ENCODE measurements at regions not wholly inside any gene's neighbourhood (a gene's known extent, or its start where the extent isn't known, plus 50 kb on each side); places are given as distances from the start of the nearest gene placed in this dataset.

DNA sequence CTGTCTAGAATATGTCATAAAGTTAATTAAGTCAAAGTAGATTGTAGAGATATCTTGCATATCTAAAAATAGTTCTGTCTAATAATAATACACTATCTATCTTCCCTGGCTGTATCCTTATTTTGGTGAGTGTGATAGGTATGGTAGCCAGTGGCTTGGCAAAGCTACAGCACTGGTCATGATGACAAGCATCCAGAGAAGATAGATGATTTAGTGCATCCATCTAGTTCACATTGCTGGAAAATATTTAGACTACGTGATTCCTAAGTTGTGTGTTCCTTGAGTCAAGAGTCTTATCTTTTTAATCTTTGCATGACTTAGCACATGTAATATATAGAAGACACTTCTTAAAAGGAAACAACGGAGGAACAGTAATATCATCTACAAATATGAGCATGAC, 711.2 kb upstream of the KCND2 start:
- no peak for DNase-seq (ENCODE audit: low read depth)
- TF ChIP-seq, protein P1, sequence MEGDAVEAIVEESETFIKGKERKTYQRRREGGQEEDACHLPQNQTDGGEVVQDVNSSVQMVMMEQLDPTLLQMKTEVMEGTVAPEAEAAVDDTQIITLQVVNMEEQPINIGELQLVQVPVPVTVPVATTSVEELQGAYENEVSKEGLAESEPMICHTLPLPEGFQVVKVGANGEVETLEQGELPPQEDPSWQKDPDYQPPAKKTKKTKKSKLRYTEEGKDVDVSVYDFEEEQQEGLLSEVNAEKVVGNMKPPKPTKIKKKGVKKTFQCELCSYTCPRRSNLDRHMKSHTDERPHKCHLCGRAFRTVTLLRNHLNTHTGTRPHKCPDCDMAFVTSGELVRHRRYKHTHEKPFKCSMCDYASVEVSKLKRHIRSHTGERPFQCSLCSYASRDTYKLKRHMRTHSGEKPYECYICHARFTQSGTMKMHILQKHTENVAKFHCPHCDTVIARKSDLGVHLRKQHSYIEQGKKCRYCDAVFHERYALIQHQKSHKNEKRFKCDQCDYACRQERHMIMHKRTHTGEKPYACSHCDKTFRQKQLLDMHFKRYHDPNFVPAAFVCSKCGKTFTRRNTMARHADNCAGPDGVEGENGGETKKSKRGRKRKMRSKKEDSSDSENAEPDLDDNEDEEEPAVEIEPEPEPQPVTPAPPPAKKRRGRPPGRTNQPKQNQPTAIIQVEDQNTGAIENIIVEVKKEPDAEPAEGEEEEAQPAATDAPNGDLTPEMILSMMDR (IDR thresholded peaks at IDR 0.05; ENCODE audit: insufficient read depth, low read length) = no peak
- H3K4me3 ChIP-seq (ENCODE audit: low read depth, low read length) = no peak overlapping the region

DNA sequence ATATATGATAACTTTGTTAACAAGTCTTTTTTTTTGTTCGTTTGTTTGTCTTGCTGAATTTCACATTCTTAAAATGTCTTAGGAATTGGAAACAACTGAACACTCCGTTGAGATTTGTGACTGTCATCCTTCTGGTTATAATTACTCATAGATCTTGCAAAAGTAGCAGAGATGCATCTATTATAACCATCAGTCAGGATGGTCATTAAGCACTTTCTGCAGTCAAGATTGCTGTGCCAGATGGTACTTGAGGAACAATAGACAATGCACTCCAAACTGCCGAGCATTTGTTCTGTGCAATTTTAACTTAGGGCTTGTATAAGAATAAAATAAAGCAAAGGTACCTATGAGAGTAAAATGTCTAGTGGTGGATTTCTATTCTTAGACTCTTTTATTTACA, 710.1 kb upstream of the KCND2 start:
- H3K4me3 ChIP-seq (ENCODE audit: low read depth, low read length) = no peak overlapping the region
- DNase-seq (ENCODE audit: low read depth) = no peak
- TF ChIP-seq, protein P1 (IDR thresholded peaks at IDR 0.05; ENCODE audit: insufficient read depth, low read length) = no peak

DNA sequence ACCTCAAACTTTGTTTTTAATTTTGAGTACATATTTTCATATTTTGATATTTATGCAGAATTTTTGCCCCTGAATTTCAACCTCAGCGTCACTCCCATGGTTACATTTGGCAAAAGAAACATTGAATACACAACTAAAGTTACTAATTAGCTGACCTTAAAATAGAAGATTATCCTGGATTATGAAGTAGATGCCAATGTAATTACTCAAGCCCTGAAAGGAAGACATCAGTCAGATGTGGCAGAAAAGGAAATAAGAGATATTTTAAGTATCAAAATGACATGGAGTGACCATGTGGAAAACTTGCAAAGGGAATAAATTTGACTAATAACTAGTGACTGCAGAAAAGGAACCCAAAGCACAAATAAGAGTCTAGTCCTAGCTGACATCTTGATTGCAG, 701.3 kb upstream of the KCND2 start:
- no peak for DNase-seq (ENCODE audit: low read depth)
- H3K4me3 ChIP-seq (ENCODE audit: low read depth, low read length) = no peak overlapping the region
- TF ChIP-seq, protein P1 (IDR thresholded peaks at IDR 0.05; ENCODE audit: insufficient read depth, low read length) = no peak

DNA sequence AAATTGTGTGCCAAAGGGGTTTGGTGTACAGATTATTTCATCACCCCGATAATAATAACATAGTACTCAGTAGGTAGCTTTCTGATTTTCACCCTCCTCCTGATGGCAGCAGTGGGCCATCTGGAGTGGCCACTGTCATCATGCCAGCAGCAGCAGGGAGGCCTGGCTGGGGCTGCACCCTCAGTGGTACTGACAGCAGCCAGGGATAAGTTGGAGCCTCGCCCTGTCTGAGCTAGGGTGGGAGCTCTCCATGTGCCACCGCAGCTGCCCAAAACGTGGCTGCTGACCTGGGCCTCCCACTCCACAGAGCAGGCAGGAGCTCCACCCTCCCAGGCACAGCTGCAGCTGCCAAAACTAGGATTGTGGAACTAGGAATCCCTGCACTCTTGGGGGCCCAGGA, 700.8 kb upstream of the KCND2 start:
- no peak overlapping the region for H3K4me3 ChIP-seq (ENCODE audit: low read depth, low read length)
- DNase-seq (ENCODE audit: low read depth) = no peak
- TF ChIP-seq, protein P1 (IDR thresholded peaks at IDR 0.05; ENCODE audit: insufficient read depth, low read length) = no peak

DNA sequence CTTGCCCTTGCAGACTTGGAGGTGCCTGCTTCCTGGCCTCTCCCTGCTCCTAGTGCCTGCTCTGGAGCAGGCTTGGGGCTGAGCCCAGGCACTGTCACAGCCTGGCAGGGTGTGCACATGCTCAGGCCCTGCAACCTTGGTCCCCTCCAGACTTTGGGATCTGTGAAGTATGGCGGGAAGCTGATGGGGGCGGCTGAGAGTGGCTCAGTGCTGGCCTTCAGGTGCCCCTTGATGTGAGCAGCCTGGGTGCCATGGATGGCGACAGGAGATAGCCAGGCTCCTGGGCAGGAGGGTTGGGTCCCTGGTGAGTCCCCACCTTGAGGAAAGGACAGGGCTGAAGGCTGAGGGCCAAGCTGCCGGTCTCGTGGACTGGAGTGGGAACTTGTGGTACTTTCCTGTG, 700.4 kb upstream of the KCND2 start:
- TF ChIP-seq, protein P1 (IDR thresholded peaks at IDR 0.05; ENCODE audit: insufficient read depth, low read length) = no peak
- no peak for DNase-seq (ENCODE audit: low read depth)
- no peak overlapping the region for H3K4me3 ChIP-seq (ENCODE audit: low read depth, low read length)

DNA sequence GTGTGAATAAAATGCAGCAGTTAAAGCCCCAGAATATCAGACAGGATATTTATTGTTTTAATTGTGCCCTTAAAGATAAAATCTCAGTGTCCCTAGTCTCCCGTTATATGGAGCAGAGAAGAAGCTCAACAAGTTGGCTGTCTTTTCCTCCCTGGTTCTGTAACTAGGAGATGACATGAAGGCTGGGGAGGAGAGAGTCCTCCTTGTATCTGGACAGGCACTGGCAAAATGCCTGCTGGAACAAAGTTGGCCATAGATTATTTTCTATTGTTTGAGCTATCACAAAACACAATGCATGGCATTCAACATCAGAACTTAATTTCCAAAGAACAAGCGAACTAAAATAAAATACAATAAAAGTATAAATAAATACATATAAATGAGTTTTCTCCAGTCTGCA, 694.9 kb upstream of the KCND2 start:
- H3K4me3 ChIP-seq (ENCODE audit: low read depth, low read length) = no peak overlapping the region
- TF ChIP-seq, protein P1 (IDR thresholded peaks at IDR 0.05; ENCODE audit: insufficient read depth, low read length) = no peak
- DNase-seq (ENCODE audit: low read depth) = peak; percentile 25

DNA sequence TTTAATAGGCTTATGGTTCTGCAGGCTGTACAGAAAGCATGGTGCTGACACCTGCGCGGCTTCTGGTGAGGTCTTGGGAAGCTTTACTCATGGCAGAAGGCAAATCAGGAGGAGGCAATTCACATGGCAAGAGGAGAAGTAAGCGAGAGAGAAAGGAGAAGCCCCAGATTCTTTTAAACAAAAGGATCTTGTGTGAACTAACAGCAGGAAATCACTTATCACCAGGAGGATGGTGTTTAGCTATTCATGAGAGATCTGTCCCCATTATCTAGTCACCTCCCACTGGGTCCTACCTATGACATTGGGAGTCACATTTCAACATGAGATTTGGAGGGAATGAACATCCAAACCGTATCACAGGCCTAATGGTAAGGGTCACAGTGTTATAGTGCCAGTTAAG, 678.0 kb upstream of the KCND2 start:
- no peak for DNase-seq (ENCODE audit: low read depth)
- TF ChIP-seq, protein P1 (IDR thresholded peaks at IDR 0.05; ENCODE audit: insufficient read depth, low read length) = no peak
- no peak overlapping the region for H3K4me3 ChIP-seq (ENCODE audit: low read depth, low read length)

Data from fibroblast of the aortic adventitia (primary cell).